ENCODE measurements at regions not wholly inside any gene's neighbourhood (a gene's known extent, or its start where the extent isn't known, plus 50 kb on each side); places are given as distances from the start of the nearest gene placed in this dataset.

DNA sequence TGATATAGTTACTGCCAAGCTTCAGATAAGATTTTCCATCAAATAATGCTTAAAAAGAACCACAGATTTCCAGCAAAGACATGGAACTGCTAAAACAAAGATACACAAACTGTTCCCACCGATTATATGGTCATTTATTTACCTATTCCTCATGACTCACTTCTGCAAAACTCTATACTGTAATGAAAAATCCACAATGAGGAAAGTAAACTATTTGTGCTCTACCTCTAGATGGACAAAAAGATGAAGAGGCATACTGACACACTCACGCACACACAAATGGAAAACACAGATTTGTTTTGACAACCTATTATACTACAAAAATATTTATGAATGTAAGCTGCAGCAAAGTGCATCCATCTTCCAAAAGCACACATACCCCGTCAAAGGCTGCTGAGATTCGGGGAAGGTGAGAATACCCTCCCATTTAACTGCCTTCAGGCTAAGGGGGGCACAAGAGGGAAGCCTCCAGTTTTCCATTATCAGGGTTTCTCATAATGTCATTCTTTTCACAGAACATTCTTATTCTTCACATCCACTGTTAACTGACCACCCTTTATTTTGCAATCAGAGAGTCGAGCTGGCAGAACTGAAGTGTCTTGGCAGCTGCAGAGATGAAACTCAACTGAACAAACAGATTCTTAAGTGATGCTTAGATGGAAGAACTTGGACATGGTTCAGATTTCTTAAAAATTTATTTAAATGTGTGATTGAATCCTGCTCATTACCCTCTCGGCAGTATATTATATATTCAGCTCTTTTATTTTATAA lies 115.9 kb upstream of the TANK start:
- Histone ChIP-seq H3K4me3 (replicated peaks; ENCODE audit: insufficient read depth, low read length) (no peak overlapping the region), H3K27me3 (ENCODE audit: insufficient read depth, poor library complexity, severe bottlenecking) (no peaks in the 10 kb centered on the region), H3K27ac (replicated peaks) (no peak overlapping the region)
- no peak for DNase-seq (ENCODE audit: low read depth in 1 of 2, low spot score in 1 of 2)
- TF ChIP-seq CTCF (IDR thresholded peaks at IDR 0.05; ENCODE audit: insufficient read depth, low read length) (no peak), SPI1 (IDR thresholded peaks at IDR 0.05; ENCODE audit: borderline replicate concordance, low read depth) (no peak), REST (IDR thresholded peaks at IDR 0.05; ENCODE audit: insufficient replicate concordance, low read depth) (no peak), POLR2AphosphoS5 (IDR thresholded peaks at IDR 0.05; ENCODE audit: low read depth) (no peak)

DNA sequence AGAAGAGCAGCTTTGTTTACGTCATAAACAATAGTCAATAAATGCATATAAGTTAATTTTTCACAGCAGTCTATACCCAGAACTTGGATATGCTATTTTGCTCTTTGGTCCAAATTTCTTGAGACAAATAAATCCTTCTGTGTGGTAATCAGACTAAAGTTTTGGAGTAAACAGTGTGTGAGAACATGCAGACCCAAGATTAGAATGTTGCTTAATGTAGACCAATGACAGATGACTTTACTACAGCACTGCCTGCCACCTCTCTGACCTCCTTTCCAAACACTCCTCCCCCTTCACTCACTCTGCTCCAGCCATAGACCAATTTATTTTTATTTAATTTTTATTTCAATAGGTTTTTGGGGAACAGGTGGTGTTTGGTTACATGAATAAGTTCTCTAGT lies 115.3 kb upstream of the TANK start:
- DNase-seq (ENCODE audit: low read depth in 1 of 2, low spot score in 1 of 2) = no peak
- TF ChIP-seq SPI1 (IDR thresholded peaks at IDR 0.05; ENCODE audit: borderline replicate concordance, low read depth) (no peak), CTCF (IDR thresholded peaks at IDR 0.05; ENCODE audit: insufficient read depth, low read length) (no peak), POLR2AphosphoS5 (IDR thresholded peaks at IDR 0.05; ENCODE audit: low read depth) (no peak), GABPA (IDR thresholded peaks at IDR 0.05; ENCODE audit: low read depth) (no peak)
- no peak overlapping the region for H3K27ac ChIP-seq (replicated peaks)
- no peak overlapping the region for H3K4me3 ChIP-seq (replicated peaks; ENCODE audit: insufficient read depth, low read length)
- H3K27me3 ChIP-seq (ENCODE audit: insufficient read depth, poor library complexity, severe bottlenecking) = no peaks in the 10 kb centered on the region

GRCh38 chr2:161045726-161046125 lies 114.5 kb upstream of the TANK start:
- H3K4me3 ChIP-seq (replicated peaks; ENCODE audit: insufficient read depth, low read length) = no peak overlapping the region
- no peak for TF ChIP-seq SPI1 (IDR thresholded peaks at IDR 0.05; ENCODE audit: borderline replicate concordance, low read depth)
- no peak for TF ChIP-seq REST (IDR thresholded peaks at IDR 0.05; ENCODE audit: insufficient replicate concordance, low read depth)
- TF ChIP-seq POLR2AphosphoS5 (IDR thresholded peaks at IDR 0.05; ENCODE audit: low read depth) = no peak
- TF ChIP-seq GABPA (IDR thresholded peaks at IDR 0.05; ENCODE audit: low read depth) = no peak
- TF ChIP-seq CTCF (IDR thresholded peaks at IDR 0.05; ENCODE audit: insufficient read depth, low read length) = no peak
- no peak overlapping the region for H3K27ac ChIP-seq (replicated peaks)
- H3K27me3 ChIP-seq (ENCODE audit: insufficient read depth, poor library complexity, severe bottlenecking) = no peaks in the 10 kb centered on the region
- no peak for DNase-seq (ENCODE audit: low read depth in 1 of 2, low spot score in 1 of 2)

DNA sequence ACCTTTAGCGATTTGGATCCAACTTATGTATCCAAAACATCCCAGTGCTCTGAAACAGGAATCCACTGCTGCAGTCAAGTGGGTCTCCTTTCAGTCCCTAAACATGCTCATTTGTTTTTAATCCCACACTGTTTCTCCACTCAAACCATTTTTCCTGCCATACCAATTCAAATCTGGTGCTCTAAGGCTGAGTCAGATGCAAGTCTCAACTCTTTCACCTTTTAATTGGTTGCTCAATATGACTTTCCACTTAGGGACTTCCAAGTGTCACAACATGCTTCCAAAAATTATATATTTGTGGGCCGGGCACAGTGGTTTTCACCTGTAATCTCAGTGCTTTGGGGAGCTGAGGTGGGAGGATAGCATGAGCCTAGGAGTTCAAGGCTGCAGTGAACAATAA lies 113.4 kb upstream of the TANK start:
- no peak for TF ChIP-seq REST (IDR thresholded peaks at IDR 0.05; ENCODE audit: insufficient replicate concordance, low read depth)
- no peak for TF ChIP-seq POLR2AphosphoS5 (IDR thresholded peaks at IDR 0.05; ENCODE audit: low read depth)
- no peak for TF ChIP-seq SPI1 (IDR thresholded peaks at IDR 0.05; ENCODE audit: borderline replicate concordance, low read depth)
- no peak for TF ChIP-seq GABPA (IDR thresholded peaks at IDR 0.05; ENCODE audit: low read depth)
- no peak for TF ChIP-seq CTCF (IDR thresholded peaks at IDR 0.05; ENCODE audit: insufficient read depth, low read length)
- peaks cover 4% of the 10 kb centered on the region for H3K27me3 ChIP-seq (ENCODE audit: insufficient read depth, poor library complexity, severe bottlenecking)
- no peak for DNase-seq (ENCODE audit: low read depth in 1 of 2, low spot score in 1 of 2)
- H3K27ac ChIP-seq (replicated peaks) = no peak overlapping the region
- no peak overlapping the region for H3K4me3 ChIP-seq (replicated peaks; ENCODE audit: insufficient read depth, low read length)
